Keratinocyte (primary cell): ENCODE measurements at regions not wholly inside any gene's neighbourhood (a gene's known extent, or its start where the extent isn't known, plus 50 kb on each side); places are given as distances from the start of the nearest gene placed in this dataset.

Source experiments
- CTCF ChIP-seq, 3 experiments: IDR thresholded peaks in 1 of 3; conservative IDR thresholded peaks in 1 of 3; optimal IDR thresholded peaks in 1 of 3; 2 replicates in 2 of 3; 3 replicates in 1 of 3; pipeline versions ENCODE3 to v1.5.1; 2011; ENCODE audit warnings: low read length in 3 of 3, mild to moderate bottlenecking in 3 of 3, moderate library complexity in 2 of 3, control low read depth in 1 of 3, inconsistent platforms in 1 of 3; ENCODE audit not compliant: insufficient read depth in 2 of 3; ENCODE audit errors: extremely low read depth in 1 of 3
- EZH2 ChIP-seq: IDR thresholded peaks from one replicate; pipeline ENCODE4 v1.6.1; 2012; ENCODE audit warnings: inconsistent platforms, mild to moderate bottlenecking, low read length, moderate library complexity

DNA sequence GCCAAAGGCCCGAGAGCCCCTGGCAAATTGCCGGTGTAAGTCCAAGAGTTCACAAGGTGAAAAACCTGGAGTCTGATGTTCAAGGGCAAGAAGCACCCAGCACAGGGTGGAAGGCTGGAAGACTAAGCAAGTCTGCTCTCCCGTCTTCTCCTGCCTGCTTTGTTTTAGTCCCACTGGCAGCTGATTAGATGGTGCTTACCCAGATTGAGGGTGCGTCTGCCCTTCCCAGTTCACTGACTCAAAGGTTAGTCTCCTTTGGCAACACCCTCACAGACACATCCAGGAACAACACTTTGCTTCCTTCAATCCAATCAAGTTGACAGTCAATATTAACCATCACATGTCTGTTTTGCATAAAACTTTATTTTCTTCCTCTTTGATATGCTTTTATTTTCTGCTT is 157.4 kb downstream of the HS3ST1 start:
- TF ChIP-seq CTCF (optimal IDR thresholded peaks at IDR 0.05 in 1 of 3, IDR thresholded peaks at IDR 0.05 in 1 of 3, conservative IDR thresholded peaks at IDR 0.05 in 1 of 3; ENCODE audit: extremely low read depth in 1 of 3, insufficient read depth in 2 of 3, low read length in 3 of 3), result no peak
- no peak for TF ChIP-seq EZH2
